PC-9 (cell line): ENCODE measurements at regions not wholly inside any gene's neighbourhood (a gene's known extent, or its start where the extent isn't known, plus 50 kb on each side); places are given as distances from the start of the nearest gene placed in this dataset.

Source experiments
- CTCF ChIP-seq: fragments of 200-600 bp; sonication (generic); conservative IDR thresholded peaks from 2 replicates; pipeline ENCODE4 v1.6.1; 2017; ENCODE audit warnings: mixed run types, antibody characterized with exemption, mild to moderate bottlenecking, moderate library complexity
- EZH2 ChIP-seq: fragments of 200-600 bp; sonication (generic); IDR thresholded peaks from 2 replicates; pipeline ENCODE4 v1.8.0; 2017; ENCODE audit warnings: antibody characterized with exemption, low read depth

DNA sequence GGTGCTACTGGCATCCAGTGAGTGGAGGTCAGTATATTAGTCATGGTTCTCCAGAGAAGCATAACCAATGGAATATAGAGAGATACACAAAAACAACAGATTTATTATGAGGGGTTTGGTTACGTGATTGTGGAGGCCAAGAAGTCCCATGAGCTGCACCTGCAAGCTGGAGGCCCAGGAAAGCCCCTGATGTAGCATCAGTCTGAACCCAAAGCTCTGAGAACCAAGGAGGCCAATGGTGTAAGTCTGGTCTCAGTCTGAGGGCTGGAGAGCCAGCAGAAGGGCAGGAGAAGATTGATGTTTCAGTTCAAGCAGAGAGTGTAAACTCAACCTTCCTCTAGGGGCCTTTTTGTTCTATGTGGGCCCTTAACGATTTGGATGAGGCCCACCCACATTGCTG is 144.1 kb downstream of the KLF13 start:
- TF ChIP-seq CTCF (no peak), EZH2 (no peak)
